GM23248 (cell line): ENCODE measurements at regions not wholly inside any gene's neighbourhood (a gene's known extent, or its start where the extent isn't known, plus 50 kb on each side); places are given as distances from the start of the nearest gene placed in this dataset.
"Not testable (repeated sequence)": the region's sequence is repeated elsewhere in the genome, so short reads cannot be mapped to it uniquely, and the experiment has no call there.

Source experiments
- DNase-seq: peaks from one replicate; pipeline ENCODE4 v3.0.0-alpha.2; 2015
- H2AFZ ChIP-seq: fragments of 200-600 bp; sonication (generic); 2 replicates; pipeline ENCODE4 v1.6.1; 2016; ENCODE audit warnings: antibody characterized with exemption
- H3F3A ChIP-seq: fragments of 200-600 bp; sonication (generic); 2 replicates; pipeline ENCODE4 v1.6.1; 2016; ENCODE audit warnings: mild to moderate bottlenecking, antibody characterized with exemption, mixed run types; ENCODE audit not compliant: insufficient read depth
- H3K27ac ChIP-seq: fragments of 200-600 bp; sonication (generic); 2 replicates; pipeline ENCODE4 v1.5.1; 2016; ENCODE audit warnings: mild to moderate bottlenecking
- H3K27me3 ChIP-seq: fragments of 200-600 bp; sonication (generic); replicated peaks from 2 replicates; pipeline ENCODE4 v1.6.1; 2016; ENCODE audit warnings: mild to moderate bottlenecking; ENCODE audit not compliant: insufficient read depth
- H3K36me3 ChIP-seq: fragments of 200-600 bp; sonication (generic); 2 replicates; pipeline ENCODE4 v1.6.1; 2016; ENCODE audit warnings: low read depth, mild to moderate bottlenecking
- H3K4me1 ChIP-seq: fragments of 200-600 bp; sonication (generic); 2 replicates; pipeline ENCODE4 v1.6.1; 2016; ENCODE audit warnings: mild to moderate bottlenecking; ENCODE audit not compliant: insufficient read depth
- H3K4me2 ChIP-seq: fragments of 200-600 bp; sonication (generic); one replicate; pipeline ENCODE4 v1.6.1; 2016; ENCODE audit warnings: mild to moderate bottlenecking; ENCODE audit not compliant: unreplicated experiment
- H3K4me3 ChIP-seq: fragments of 200-600 bp; sonication (generic); 2 replicates; pipeline ENCODE4 v1.5.1; 2016; ENCODE audit warnings: mild to moderate bottlenecking
- H3K79me2 ChIP-seq: fragments of 200-600 bp; sonication (generic); 2 replicates; pipeline ENCODE4 v1.6.1; 2016; ENCODE audit warnings: mild to moderate bottlenecking; ENCODE audit not compliant: insufficient read depth
- H3K9ac ChIP-seq: fragments of 200-600 bp; sonication (generic); 2 replicates; pipeline ENCODE4 v1.6.1; 2016; ENCODE audit warnings: mild to moderate bottlenecking
- H3K9me2 ChIP-seq: fragments of 200-600 bp; sonication (generic); 2 replicates; pipeline ENCODE4 v1.6.1; 2016; ENCODE audit warnings: mixed run types, mild to moderate bottlenecking, moderate library complexity; ENCODE audit not compliant: insufficient read depth
- H3K9me3 ChIP-seq: fragments of 200-600 bp; sonication (generic); one replicate; pipeline ENCODE4 v1.6.1; 2017; ENCODE audit warnings: low read depth
- H4K20me1 ChIP-seq: fragments of 200-600 bp; sonication (generic); 2 replicates; pipeline ENCODE4 v1.6.0; 2016; ENCODE audit not compliant: insufficient read depth
- WGBS, 2 experiments: methylation state at CpG; one replicate each; pipeline ENCODE4 v1.1.6; 2015 to 2017; ENCODE audit warnings: low lambda C conversion rate in 2 of 2, low coverage in 1 of 2; ENCODE audit errors: missing lambda C conversion rate in 2 of 2; 5-methylcytosine and 5-hydroxymethylcytosine counted together
- in situ Hi-C: fragments of 300-500 bp; cut with MboI; formaldehyde crosslinking; loops from 2 replicates; pipeline ENCODE4 v1.15.0; 2020

GRCh38 chr6:147651-148050 lies 144.6 kb upstream of the DUSP22 start:
- H3K27ac ChIP-seq, H3K79me2 ChIP-seq, H3K9me2 ChIP-seq, in situ Hi-C loops, H2AFZ ChIP-seq, H3F3A ChIP-seq, H4K20me1 ChIP-seq, H3K36me3 ChIP-seq, H3K4me3 ChIP-seq, H3K4me1 ChIP-seq, H3K9ac ChIP-seq, DNase-seq, H3K9me3 ChIP-seq, H3K4me2 ChIP-seq: not testable (repeated sequence)
- WGBS, 2 experiments, result 93 to 100% methylated on average over 2 to 4 of the region's 5 CpGs
- H3K27me3 ChIP-seq, result peaks cover 13% of the 10 kb centered on the region

- H3K4me1 ChIP-seq, H3K4me2 ChIP-seq, H3K79me2 ChIP-seq, H3K4me3 ChIP-seq, H3K27ac ChIP-seq, H4K20me1 ChIP-seq, H3K9me3 ChIP-seq, H3K9ac ChIP-seq, in situ Hi-C loops, H2AFZ ChIP-seq, H3F3A ChIP-seq, H3K9me2 ChIP-seq, H3K36me3 ChIP-seq: not testable (repeated sequence)
- WGBS, 2 experiments, result 86 to 94% methylated on average over 35 to 50 of the region's 61 CpGs
- peaks cover 18% of the 10 kb centered on the region for H3K27me3 ChIP-seq
- peak; percentile 47 for DNase-seq
These were observed 144.0 kb upstream of the DUSP22 start for GRCh38 chr6:148051-148984.

- peaks cover 14% of the 10 kb centered on the region for H3K4me1 ChIP-seq
These were observed 142.1 kb upstream of the DUSP22 start for GRCh38 chr6:150147-150546.

GRCh38 chr6:152436-152835 lies 139.9 kb upstream of the DUSP22 start:
- H3K36me3 ChIP-seq, H2AFZ ChIP-seq, H3K4me3 ChIP-seq, H3K9me2 ChIP-seq, H3K9me3 ChIP-seq, H3K79me2 ChIP-seq, H3K27ac ChIP-seq, DNase-seq, H4K20me1 ChIP-seq, H3K4me2 ChIP-seq, H3K9ac ChIP-seq, in situ Hi-C loops: not testable (repeated sequence)
- WGBS, 2 experiments, result 57 to 58% methylated on average over 3 of the region's 3 CpGs
- Histone ChIP-seq H3K4me1 (peaks cover 14% of the 10 kb centered on the region), H3F3A (peaks cover 12% of the 10 kb centered on the region; the same call in 1 of the 2 replicates), H3K27me3 (peaks cover 24% of the 10 kb centered on the region)

More at GRCh38 chr6:150147-150546, 142.1 kb upstream of the DUSP22 start:
- in situ Hi-C loops, H3K9me3 ChIP-seq, H4K20me1 ChIP-seq, H2AFZ ChIP-seq, H3K9me2 ChIP-seq, H3K4me2 ChIP-seq, DNase-seq, H3K9ac ChIP-seq, H3K4me3 ChIP-seq, H3K27ac ChIP-seq, H3K36me3 ChIP-seq, H3K79me2 ChIP-seq: not testable (repeated sequence)
- peaks cover 18% of the 10 kb centered on the region for H3K27me3 ChIP-seq
- WGBS, 2 experiments, result 33 to 34% methylated on average over 1 of the region's 1 CpG
- peaks cover 12% of the 10 kb centered on the region; the same call in 1 of the 2 replicates for H3F3A ChIP-seq

GRCh38 chr6:153026-153425 lies 139.3 kb upstream of the DUSP22 start:
- H3K79me2 ChIP-seq, H3K9me2 ChIP-seq, DNase-seq, H3K4me2 ChIP-seq, H3K9me3 ChIP-seq, H3K27ac ChIP-seq, in situ Hi-C loops, H3K9ac ChIP-seq, H4K20me1 ChIP-seq, H2AFZ ChIP-seq, H3K36me3 ChIP-seq, H3K4me3 ChIP-seq: not testable (repeated sequence)
- H3K27me3 ChIP-seq, result peaks cover 24% of the 10 kb centered on the region
- peaks cover 14% of the 10 kb centered on the region for H3K4me1 ChIP-seq
- H3F3A ChIP-seq, result peaks cover 12% of the 10 kb centered on the region; the same call in 1 of the 2 replicates
- 0 to 3% methylated on average over 2 of the region's 2 CpGs for WGBS, 2 experiments

- H2AFZ ChIP-seq, H3K4me3 ChIP-seq, H3K36me3 ChIP-seq, H3K4me2 ChIP-seq, H3K9me2 ChIP-seq, H3K27ac ChIP-seq, H3K79me2 ChIP-seq, H3K9me3 ChIP-seq, H4K20me1 ChIP-seq, H3K9ac ChIP-seq, in situ Hi-C loops: not testable (repeated sequence)
- 15 to 17% methylated on average over 3 of the region's 3 CpGs for WGBS, 2 experiments
- peak; percentile 8 for DNase-seq
- Histone ChIP-seq H3F3A (peaks cover 12% of the 10 kb centered on the region; the same call in 1 of the 2 replicates), H3K27me3 (peaks cover 30% of the 10 kb centered on the region), H3K4me1 (peaks cover 14% of the 10 kb centered on the region)
These were observed 138.4 kb upstream of the DUSP22 start for GRCh38 chr6:153867-154266.

- in situ Hi-C loops, H3K9ac ChIP-seq, H3K9me3 ChIP-seq, H3K36me3 ChIP-seq, H4K20me1 ChIP-seq, H3K79me2 ChIP-seq, H2AFZ ChIP-seq, H3K9me2 ChIP-seq: not testable (repeated sequence)
- WGBS, 2 experiments, result 24 to 33% methylated on average over 9 of the region's 9 CpGs
- H3K4me1 ChIP-seq, result peaks cover 14% of the 10 kb centered on the region
- H3K4me2 ChIP-seq, result peak overlapping the region; percentile 23
- DNase-seq, result peak; percentile 76
- 0 out of 2 replicates have a peak overlapping the region, but pooled peaks have one; percentile 4 for H3K4me3 ChIP-seq
- peaks cover 37% of the 10 kb centered on the region for H3K27me3 ChIP-seq
- H3F3A ChIP-seq, result peaks cover 12% of the 10 kb centered on the region; the same call in 1 of the 2 replicates
- H3K27ac ChIP-seq, result peak overlapping the region; percentile 27
These were observed 137.8 kb upstream of the DUSP22 start for GRCh38 chr6:154321-155092.
